HepG2 (cell line): ENCODE measurements at regions not wholly inside any gene's neighbourhood (a gene's known extent, or its start where the extent isn't known, plus 50 kb on each side); places are given as distances from the start of the nearest gene placed in this dataset.

Experiments used
- ATAC-seq: fragments of 200-7000 bp; cut with Tn5 transposase; 3 replicates; pipeline ENCODE4 v1.9.1; 2020; ENCODE audit warnings: mild to moderate bottlenecking, moderate library complexity
- BruUV-seq: library from RNA; stranded (reverse); fragments of 400-500 nt; replicated peaks from 2 replicates; lab custom pipeline; 2021; lab: Mats Ljungman, UMichigan
- CTCF ChIA-PET: fragments of 300-600 bp; formaldehyde crosslinking; extraction: SDS; loops from one replicate; lab custom pipeline; 2021; ENCODE audit warnings: low total read pairs, inconsistent platforms, low intra/inter-chr PET ratio; lab: Yijun Ruan, JAX
- POLR2A ChIA-PET: fragments of 350-600 bp; sonication (Branson Sonifier 250); formaldehyde crosslinking; loops from one replicate; lab custom pipeline; 2020; ENCODE audit warnings: antibody characterized with exemption, inconsistent platforms; lab: Yijun Ruan, JAX
- DNase-seq: peaks from one replicate; pipeline ENCODE4 v3.0.0-alpha.2; 2015; ENCODE audit warnings: low spot score
- FAIRE-seq: peaks from 3 replicates; lab custom pipeline; 2011; peaks lifted over from hg19 to GRCh38; lab: Jason Lieb, UNC
- H2AFZ ChIP-seq: one replicate; pipeline ENCODE4 v1.6.1; 2011; ENCODE audit warnings: low read length, inconsistent platforms
- H3K27ac ChIP-seq: fragments of 300-600 bp; 3 replicates; pipeline ENCODE4 v1.8.0; 2011; ENCODE audit warnings: mixed run types, mild to moderate bottlenecking, mixed read lengths, low read length, inconsistent platforms; ENCODE audit not compliant: insufficient read depth; ENCODE audit errors: extremely low read length
- H3K27me3 ChIP-seq, 2 experiments: fragments of 200-600 bp in 1 of 2; 2 replicates in 1 of 2; 3 replicates in 1 of 2; pipeline versions ENCODE4 v1.6.0 to v1.8.0; 2011; ENCODE audit warnings: low read length in 2 of 2, mild to moderate bottlenecking in 2 of 2, moderate library complexity in 2 of 2, inconsistent platforms in 1 of 2; ENCODE audit not compliant: insufficient read depth in 2 of 2, control insufficient read depth in 1 of 2
- H3K36me3 ChIP-seq, 2 experiments: fragments of 200-600 bp in 1 of 2; replicated peaks in 1 of 2; 2 replicates in 1 of 2; 3 replicates in 1 of 2; pipeline versions ENCODE4 v1.5.1 to v1.8.0; 2011; ENCODE audit warnings: low read length in 2 of 2, inconsistent platforms in 1 of 2; ENCODE audit not compliant: insufficient read depth in 2 of 2, control insufficient read depth in 1 of 2
- H3K4me1 ChIP-seq: 2 replicates; pipeline ENCODE4 v1.5.1; 2012; ENCODE audit warnings: low read length, inconsistent platforms; ENCODE audit not compliant: insufficient read depth
- H3K4me2 ChIP-seq: 2 replicates; pipeline ENCODE4 v1.6.0; 2011; ENCODE audit warnings: low read depth, low read length, inconsistent platforms
- H3K4me3 ChIP-seq, 3 experiments: fragments of 200-600 bp in 1 of 3; sonication (generic), shearing (Covaris generic) in 1 of 3; replicated peaks in 1 of 3; 2 replicates each; pipeline ENCODE4 v1.5.1; 2011 to 2016; ENCODE audit warnings: low read length in 3 of 3, inconsistent platforms in 2 of 3, low read depth in 2 of 3, mild to moderate bottlenecking in 2 of 3, control low read depth in 1 of 3, mixed read lengths in 1 of 3; ENCODE audit not compliant: insufficient read depth in 1 of 3
- H3K79me2 ChIP-seq: one replicate; pipeline ENCODE4 v1.6.1; 2011; ENCODE audit warnings: low read length, inconsistent platforms; ENCODE audit not compliant: insufficient read depth
- H3K9ac ChIP-seq: 2 replicates; pipeline ENCODE4 v1.6.0; 2011; ENCODE audit warnings: mild to moderate bottlenecking, low read depth, low read length, inconsistent platforms; ENCODE audit not compliant: insufficient read depth
- H3K9me3 ChIP-seq: 2 replicates; pipeline ENCODE4 v1.5.1; 2012; ENCODE audit warnings: mild to moderate bottlenecking, low read length
- H4K20me1 ChIP-seq: 2 replicates; pipeline ENCODE4 v1.6.0; 2011; ENCODE audit warnings: inconsistent platforms, mild to moderate bottlenecking, low read length, moderate library complexity; ENCODE audit not compliant: insufficient read depth
- DR1 ChIP-seq: sonication (generic); formaldehyde crosslinking; IDR thresholded peaks from 2 replicates; pipeline ENCODE4 v1.8.0; 2021; ENCODE audit warnings: mild to moderate bottlenecking, missing genetic modification reagents, inconsistent platforms
- ELF3 ChIP-seq: IDR thresholded peaks from 2 replicates; pipeline ENCODE4 v1.6.1; 2016; ENCODE audit warnings: missing genetic modification reagents, missing compliant biosample characterization
- NFYB ChIP-seq: sonication (generic); formaldehyde crosslinking; IDR thresholded peaks from 2 replicates; pipeline ENCODE4 v1.4.0; 2020; ENCODE audit warnings: missing genetic modification reagents
- NR1H2 ChIP-seq: sonication (generic); formaldehyde crosslinking; IDR thresholded peaks from 2 replicates; pipeline ENCODE4 v1.8.1; 2022; ENCODE audit warnings: low read depth, missing genetic modification reagents, borderline replicate concordance
- PHB2 ChIP-seq: fragments of 450-650 bp; IDR thresholded peaks from 2 replicates; pipeline ENCODE4 v1.6.1; 2018; ENCODE audit not compliant: partially characterized antibody
- RARA ChIP-seq: IDR thresholded peaks from 2 replicates; pipeline ENCODE4 v1.6.1; 2016; ENCODE audit warnings: missing genetic modification reagents, missing compliant biosample characterization
- RFX5 ChIP-seq: IDR thresholded peaks from 2 replicates; pipeline ENCODE4 v1.6.1; 2011; ENCODE audit warnings: low read depth, low read length, improper control_type of control experiment
- SAP130 ChIP-seq: IDR thresholded peaks from 2 replicates; pipeline ENCODE4 v1.6.1; 2016; ENCODE audit warnings: low read depth
- ZIK1 ChIP-seq: sonication (generic); formaldehyde crosslinking; IDR thresholded peaks from 2 replicates; pipeline ENCODE4 v1.5.0; 2020; ENCODE audit warnings: mild to moderate bottlenecking, low read depth, missing genetic modification reagents, borderline replicate concordance
- ZNF225 ChIP-seq: sonication (generic); formaldehyde crosslinking; IDR thresholded peaks from 2 replicates; pipeline ENCODE4 v1.4.0; 2020; ENCODE audit warnings: mild to moderate bottlenecking, missing genetic modification reagents
- ZNF296 ChIP-seq: sonication (generic); formaldehyde crosslinking; conservative IDR thresholded peaks from 2 replicates; pipeline ENCODE4 v1.5.0; 2020; ENCODE audit warnings: mild to moderate bottlenecking, missing genetic modification reagents
- ZNF556 ChIP-seq: sonication (generic); formaldehyde crosslinking; IDR thresholded peaks from 2 replicates; pipeline ENCODE4 v1.4.0; 2020; ENCODE audit warnings: mild to moderate bottlenecking, missing genetic modification reagents, borderline replicate concordance
- WGBS: methylation state at CpG from one replicate; pipeline ENCODE4 v1.1.6; 2017; ENCODE audit warnings: low lambda C conversion rate; 5-methylcytosine and 5-hydroxymethylcytosine counted together
- in situ Hi-C: cut with HindIII; loops from 2 replicates; pipeline ENCODE4 v1.10.0; 2017; ENCODE audit warnings: low pct_unique_long_range_greater_than_20kb; ENCODE audit not compliant: extremely low pct_ligation_motif_present
- intact Hi-C: fragments of 100-400 bp; cut with micrococcal nuclease; formaldehyde crosslinking; loops from one replicate; pipeline ENCODE4 v1.10.0; 2022; ENCODE audit not compliant: unreplicated experiment

- TF ChIP-seq DR1 (CRISPR knock-in tag) = no peak
Observed at GRCh38 chr6:159438106-159438505, 254.9 kb downstream of the SOD2 start (continued).

- Histone ChIP-seq H4K20me1 (no peaks in the 10 kb centered on the region), H3K9me3 (peaks cover 34% of the 10 kb centered on the region), H3K27ac (no peak overlapping the region), H3K4me3 (no peak overlapping the region), H3K4me2 (no peak overlapping the region), H3K79me2 (no peaks in the 10 kb centered on the region), H3K36me3 (no peaks in the 10 kb centered on the region), H2AFZ (no peak overlapping the region), H3K27me3 (peaks cover 3 to 32% of the 10 kb centered on the region in 2 experiments; a peak in 3 of 5 replicates), H3K9ac (no peak overlapping the region), H3K4me1 (no peaks in the 10 kb centered on the region)
- intact Hi-C loops (no loop called here), in situ Hi-C loops (no loop called here)
- no TSS peak for BruUV-seq
- CTCF ChIA-PET = no interaction called here
- TF ChIP-seq ZNF556 (no peak), ZNF225 (CRISPR knock-in tag) (no peak)
- 58% methylated on average over 6 of the region's 6 CpGs for WGBS
- POLR2A ChIA-PET = no interaction called here
- FAIRE-seq (no peak), DNase-seq (no peak), ATAC-seq (no peak)
Observed at GRCh38 chr6:159436581-159436980, 256.5 kb downstream of the SOD2 start.

DNA sequence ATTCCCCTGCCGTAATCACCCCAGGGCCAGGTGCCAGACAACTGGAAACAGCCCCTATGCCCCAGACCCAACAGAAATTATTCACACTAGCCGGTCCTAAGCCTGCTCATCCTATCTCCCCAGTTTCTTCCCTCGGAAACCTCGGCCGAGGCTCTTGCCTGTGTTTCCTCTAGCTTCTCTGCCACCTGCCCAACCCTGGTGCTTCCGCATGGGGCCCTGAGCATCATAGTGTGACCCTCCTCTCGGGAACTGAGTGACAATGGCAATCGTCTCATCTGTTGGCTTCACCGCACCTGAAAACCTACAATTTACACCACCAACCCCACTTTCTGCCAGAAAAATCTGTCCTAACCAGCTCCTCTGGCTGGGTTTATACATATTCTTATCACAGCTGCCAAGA is 257.3 kb downstream of the SOD2 start:
- Histone ChIP-seq H3K4me3 (no peak overlapping the region), H3K27ac (no peak overlapping the region), H3K9ac (no peak overlapping the region), H3K4me2 (no peak overlapping the region), H3K79me2 (no peaks in the 10 kb centered on the region), H3K27me3 (peaks cover 3 to 24% of the 10 kb centered on the region in 2 experiments; a peak in 2 of 5 replicates), H3K9me3 (peaks cover 35% of the 10 kb centered on the region), H2AFZ (no peak overlapping the region), H3K36me3 (no peaks in the 10 kb centered on the region), H4K20me1 (no peaks in the 10 kb centered on the region), H3K4me1 (no peaks in the 10 kb centered on the region)
- no peak for ATAC-seq
- FAIRE-seq = no peak
- BruUV-seq = no TSS peak
- intact Hi-C loops = no loop called here
- TF ChIP-seq ZNF296 (CRISPR knock-in tag) (no peak), ZIK1 (CRISPR knock-in tag) (no peak), NFYB (CRISPR knock-in tag) (no peak), RARA (CRISPR knock-in tag) (no peak), SAP130 (no peak), ELF3 (CRISPR knock-in tag) (no peak), NR1H2 (CRISPR knock-in tag) (no peak), RFX5 (no peak), PHB2 (no peak)
- 45% methylated on average over 9 of the region's 9 CpGs for WGBS
- no peak for DNase-seq
- POLR2A ChIA-PET = no interaction called here
- in situ Hi-C loops = no loop called here
- CTCF ChIA-PET = no interaction called here
